Inferior parietal cortex (tissue), 1 donor: ENCODE measurements at regions not wholly inside any gene's neighbourhood (a gene's known extent, or its start where the extent isn't known, plus 50 kb on each side); places are given as distances from the start of the nearest gene placed in this dataset.
"Not testable (repeated sequence)": the region's sequence is repeated elsewhere in the genome, so short reads cannot be mapped to it uniquely, and the experiment has no call there.

Experiments used
- DNase-seq: peaks from one replicate; pipeline ENCODE4 v3.0.0-alpha.2; 2016; ENCODE audit errors: extremely low spot score

- no peak for DNase-seq
Observed at GRCh38 chr5:15103130-15103529, 231.6 kb upstream of the ANKH start.

- DNase-seq: no peak
Observed at GRCh38 chr5:15097552-15097951, 226.0 kb upstream of the ANKH start.

- DNase-seq: not testable (repeated sequence)
Observed at GRCh38 chr5:15096686-15097085, 225.1 kb upstream of the ANKH start.

- peak; percentile 21 for DNase-seq
Observed at GRCh38 chr5:15092801-15093200, 221.2 kb upstream of the ANKH start.

GRCh38 chr5:15085671-15086070, 214.1 kb upstream of the ANKH start:
- DNase-seq: no peak

- DNase-seq: no peak
Observed at GRCh38 chr5:15082096-15082495, 210.5 kb upstream of the ANKH start.

GRCh38 chr5:15080219-15080618, 208.6 kb upstream of the ANKH start:
- no peak for DNase-seq

- DNase-seq: no peak
Observed at GRCh38 chr5:15079566-15079965, 208.0 kb upstream of the ANKH start.

- no peak for DNase-seq
Observed at GRCh38 chr5:15074651-15075050, 203.1 kb upstream of the ANKH start.

- no peak for DNase-seq
Observed at GRCh38 chr5:15073453-15073852, 201.9 kb upstream of the ANKH start.

GRCh38 chr5:15070907-15071306, 199.3 kb upstream of the ANKH start:
- DNase-seq: no peak

GRCh38 chr5:15069407-15069905, 197.9 kb upstream of the ANKH start:
- no peak for DNase-seq

- DNase-seq: no peak
Observed at GRCh38 chr5:15065091-15065490, 193.5 kb upstream of the ANKH start.

- no peak for DNase-seq
Observed at GRCh38 chr5:15064396-15064795, 192.8 kb upstream of the ANKH start.

GRCh38 chr5:15056988-15057592, 185.5 kb upstream of the ANKH start:
- DNase-seq: no peak

- DNase-seq: no peak
Observed at GRCh38 chr5:15044521-15044920, 172.9 kb upstream of the ANKH start.

- no peak for DNase-seq
Observed at GRCh38 chr5:15037247-15037908, 165.8 kb upstream of the ANKH start.

GRCh38 chr5:15034379-15034778, 162.8 kb upstream of the ANKH start:
- no peak for DNase-seq

- DNase-seq: no peak
Observed at GRCh38 chr5:15031180-15031579, 159.6 kb upstream of the ANKH start.

GRCh38 chr5:15027764-15028163, 156.2 kb upstream of the ANKH start:
- no peak for DNase-seq

- no peak for DNase-seq
Observed at GRCh38 chr5:15026944-15027343, 155.4 kb upstream of the ANKH start.

GRCh38 chr5:15026011-15026893, 154.7 kb upstream of the ANKH start:
- no peak for DNase-seq

GRCh38 chr5:15023846-15024245, 152.3 kb upstream of the ANKH start:
- DNase-seq: no peak
